ENCODE measurements at regions not wholly inside any gene's neighbourhood (a gene's known extent, or its start where the extent isn't known, plus 50 kb on each side); places are given as distances from the start of the nearest gene placed in this dataset.

DNA sequence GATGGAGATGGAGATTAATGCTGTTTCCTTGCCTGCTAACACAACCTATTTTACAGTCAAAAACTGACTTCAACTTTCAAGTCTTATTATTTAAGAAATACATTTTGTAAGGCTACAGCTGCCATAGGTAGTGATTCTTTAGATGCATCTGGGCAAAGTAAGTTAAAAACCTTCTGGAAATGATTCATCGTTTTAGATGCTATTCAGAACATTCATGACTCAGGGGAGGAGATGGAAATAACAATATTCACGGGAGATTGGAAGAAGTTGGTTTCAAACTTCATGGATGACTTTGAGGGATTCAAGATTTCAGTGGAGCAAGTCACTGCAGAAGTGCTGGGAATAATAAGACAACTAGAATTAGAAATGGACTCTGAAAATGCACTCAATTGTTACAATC lies 174.9 kb upstream of the GGTLC1 start:
- no peak for DNase-seq (ENCODE audit: low read depth)
- no peak overlapping the region for H3K4me3 ChIP-seq (ENCODE audit: low read depth, low read length)
- TF ChIP-seq, protein P1, sequence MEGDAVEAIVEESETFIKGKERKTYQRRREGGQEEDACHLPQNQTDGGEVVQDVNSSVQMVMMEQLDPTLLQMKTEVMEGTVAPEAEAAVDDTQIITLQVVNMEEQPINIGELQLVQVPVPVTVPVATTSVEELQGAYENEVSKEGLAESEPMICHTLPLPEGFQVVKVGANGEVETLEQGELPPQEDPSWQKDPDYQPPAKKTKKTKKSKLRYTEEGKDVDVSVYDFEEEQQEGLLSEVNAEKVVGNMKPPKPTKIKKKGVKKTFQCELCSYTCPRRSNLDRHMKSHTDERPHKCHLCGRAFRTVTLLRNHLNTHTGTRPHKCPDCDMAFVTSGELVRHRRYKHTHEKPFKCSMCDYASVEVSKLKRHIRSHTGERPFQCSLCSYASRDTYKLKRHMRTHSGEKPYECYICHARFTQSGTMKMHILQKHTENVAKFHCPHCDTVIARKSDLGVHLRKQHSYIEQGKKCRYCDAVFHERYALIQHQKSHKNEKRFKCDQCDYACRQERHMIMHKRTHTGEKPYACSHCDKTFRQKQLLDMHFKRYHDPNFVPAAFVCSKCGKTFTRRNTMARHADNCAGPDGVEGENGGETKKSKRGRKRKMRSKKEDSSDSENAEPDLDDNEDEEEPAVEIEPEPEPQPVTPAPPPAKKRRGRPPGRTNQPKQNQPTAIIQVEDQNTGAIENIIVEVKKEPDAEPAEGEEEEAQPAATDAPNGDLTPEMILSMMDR (IDR thresholded peaks at IDR 0.05; ENCODE audit: low read depth, low read length, missing control alignments) = no peak

DNA sequence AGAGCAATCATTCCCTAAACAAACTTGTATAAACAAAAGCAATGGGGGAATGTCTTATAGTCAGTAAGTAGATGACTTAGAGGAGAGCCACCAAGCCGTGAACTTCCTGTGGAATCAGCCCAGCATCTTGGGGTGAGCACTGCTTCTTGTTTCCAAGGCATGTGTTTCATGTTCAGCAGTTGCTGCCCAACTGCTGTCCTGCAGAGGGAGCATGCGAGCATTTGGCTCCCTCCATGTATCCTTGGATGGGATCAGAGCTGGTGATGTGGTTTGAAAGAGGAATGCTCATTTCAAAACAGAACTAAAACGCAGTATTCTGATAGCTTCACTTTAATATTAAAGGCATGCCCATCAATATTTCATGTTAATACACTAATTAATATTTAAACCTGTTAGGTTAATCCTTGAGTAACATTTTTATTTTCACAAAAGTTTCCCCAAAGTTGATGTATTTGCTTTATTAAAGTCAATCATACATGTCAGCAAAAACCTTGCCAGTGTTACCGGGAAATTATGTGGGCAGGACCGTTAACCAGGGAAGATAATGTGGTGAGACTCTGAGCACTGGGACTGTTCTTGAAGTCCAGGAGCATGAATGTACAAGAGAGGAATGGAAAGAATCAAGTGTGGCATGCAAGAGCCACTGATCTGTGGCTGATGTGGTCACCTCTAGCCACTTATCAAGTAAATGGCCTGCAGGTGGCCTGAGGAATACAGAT lies 172.1 kb upstream of the GGTLC1 start:
- no peak for DNase-seq (ENCODE audit: low read depth)
- H3K4me3 ChIP-seq (ENCODE audit: low read depth, low read length) = no peak overlapping the region
- TF ChIP-seq, protein P1 (IDR thresholded peaks at IDR 0.05; ENCODE audit: low read depth, low read length, missing control alignments) = peak; percentile 73

DNA sequence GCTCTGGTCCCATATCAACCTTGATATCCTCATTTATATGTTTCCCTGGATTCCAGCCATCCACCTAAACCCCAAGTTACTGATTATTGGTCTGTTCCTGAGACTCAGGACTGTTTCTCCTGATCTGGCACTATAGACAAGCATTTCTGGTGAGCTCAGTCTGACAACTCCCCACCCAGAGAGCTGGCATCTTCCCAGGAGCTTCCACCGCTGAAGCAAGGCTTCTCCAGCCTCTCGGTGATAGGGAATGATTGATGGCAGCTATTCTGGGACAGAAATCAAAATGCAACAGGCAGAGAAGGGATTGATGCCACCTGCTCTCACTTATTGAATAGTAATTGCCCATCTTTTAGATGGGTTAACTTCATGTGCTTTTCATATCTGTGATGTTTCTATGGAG lies 169.7 kb upstream of the GGTLC1 start:
- TF ChIP-seq, protein P1 (IDR thresholded peaks at IDR 0.05; ENCODE audit: low read depth, low read length, missing control alignments) = no peak
- H3K4me3 ChIP-seq (ENCODE audit: low read depth, low read length) = no peak overlapping the region
- DNase-seq (ENCODE audit: low read depth) = no peak

- no peak for DNase-seq (ENCODE audit: low read depth)
- TF ChIP-seq, protein P1 (IDR thresholded peaks at IDR 0.05; ENCODE audit: low read depth, low read length, missing control alignments) = no peak
Observed at GRCh38 chr20:24157213-24157612, 168.6 kb upstream of the GGTLC1 start.

DNA sequence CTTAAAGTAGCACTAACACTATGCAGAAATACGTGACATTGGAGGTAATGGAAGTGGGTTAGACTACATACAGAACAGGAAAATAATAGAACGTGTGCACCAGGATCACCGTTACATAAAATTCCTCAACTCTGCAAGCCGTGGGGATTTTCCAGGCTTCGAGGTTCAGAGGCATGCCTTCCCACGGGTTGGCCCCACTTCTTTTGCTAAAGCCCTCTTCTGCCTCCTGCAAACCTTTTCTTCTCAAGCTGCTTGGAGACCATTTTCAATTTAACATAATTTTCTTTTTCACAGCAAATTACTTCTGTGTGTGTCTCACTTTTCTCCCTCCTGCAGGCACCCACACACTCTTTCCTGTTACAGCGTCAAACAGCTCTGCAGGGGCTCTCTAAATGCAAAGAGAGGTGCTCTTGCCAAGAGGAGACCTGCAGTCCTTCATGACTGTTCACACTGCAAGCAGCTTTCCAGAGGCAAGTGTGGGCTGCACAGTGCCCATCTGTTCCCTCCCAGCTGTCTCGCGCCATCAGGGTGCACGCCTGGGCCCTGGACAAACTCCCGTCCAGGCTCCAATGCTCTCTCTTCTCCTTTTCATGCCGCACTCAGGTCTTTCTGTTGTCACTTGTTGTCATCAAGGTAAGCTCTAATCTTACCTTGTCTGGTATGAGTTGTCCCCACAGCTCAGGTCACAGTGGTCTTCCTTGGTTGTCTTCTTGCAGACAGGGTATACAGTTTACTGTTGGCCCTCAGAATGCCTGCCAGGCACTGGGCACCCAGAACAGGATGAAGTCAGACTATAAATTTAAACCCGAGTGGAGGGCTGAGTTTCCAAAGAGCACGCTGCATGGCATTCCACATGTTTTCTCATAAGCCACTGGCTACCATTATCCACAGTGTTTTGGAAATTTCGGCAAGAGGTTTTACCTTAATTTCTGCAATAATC lies 164.8 kb upstream of the GGTLC1 start:
- TF ChIP-seq, protein P1 (IDR thresholded peaks at IDR 0.05; ENCODE audit: low read depth, low read length, missing control alignments) = no peak
- no peak overlapping the region for H3K4me3 ChIP-seq (ENCODE audit: low read depth, low read length)
- DNase-seq (ENCODE audit: low read depth) = no peak

More at GRCh38 chr20:24157213-24157612, 168.6 kb upstream of the GGTLC1 start:
- H3K4me3 ChIP-seq (ENCODE audit: low read depth, low read length) = no peak overlapping the region

GRCh38 chr20:24151621-24152294 lies 163.2 kb upstream of the GGTLC1 start:
- no peak overlapping the region for H3K4me3 ChIP-seq (ENCODE audit: low read depth, low read length)
- TF ChIP-seq, protein P1 (IDR thresholded peaks at IDR 0.05; ENCODE audit: low read depth, low read length, missing control alignments) = no peak
- no peak for DNase-seq (ENCODE audit: low read depth)

Data from GM12864 (cell line).